Heart right ventricle (tissue), 16 donors: ENCODE measurements at regions not wholly inside any gene's neighbourhood (a gene's known extent, or its start where the extent isn't known, plus 50 kb on each side); places are given as distances from the start of the nearest gene placed in this dataset.

ENCODE experiments used
- ATAC-seq, 8 donors: fragments of 200-7000 bp; cut with Tn5 transposase; one replicate each; pipeline ENCODE4 v1.9.1; 2020; ENCODE audit warnings: mild to moderate bottlenecking in 8 of 8, moderate library complexity in 8 of 8, moderate number of reproducible peaks in 1 of 8
- DNase-seq, 2 donors: peaks; one replicate each; pipeline ENCODE4 v3.0.0-alpha.2; 2020
- H3K27ac ChIP-seq, 10 donors: fragments of 200-600 bp; sonication (generic) in 2 of 10; one replicate each; pipeline versions ENCODE4 v1.5.0 to v1.8.0; 2020 to 2022; ENCODE audit warnings: mild to moderate bottlenecking in 3 of 10
- H3K27me3 ChIP-seq, 7 donors: fragments of 200-600 bp; one replicate each; pipeline ENCODE4 v1.8.0; 2021 to 2022; ENCODE audit warnings: mild to moderate bottlenecking in 2 of 7
- H3K36me3 ChIP-seq, 9 donors: fragments of 200-600 bp; sonication (generic) in 1 of 9; one replicate each; pipeline versions ENCODE4 v1.5.0 to v1.8.0; 2020 to 2022; ENCODE audit warnings: mild to moderate bottlenecking in 2 of 9
- H3K4me1 ChIP-seq, 9 donors: fragments of 200-600 bp; sonication (generic) in 1 of 9; one replicate each; pipeline versions ENCODE4 v1.5.0 to v1.8.0; 2020 to 2022; ENCODE audit warnings: mild to moderate bottlenecking in 4 of 9
- H3K4me3 ChIP-seq, 10 donors: fragments of 200-600 bp; sonication (generic) in 2 of 10; one replicate each; pipeline versions ENCODE4 v1.5.0 to v1.8.0; 2020 to 2022; ENCODE audit warnings: mild to moderate bottlenecking in 7 of 10, moderate library complexity in 2 of 10
- H3K9me3 ChIP-seq, 11 donors: fragments of 200-600 bp in 10 of 11; sonication (generic) in 2 of 11; one replicate each; pipeline versions ENCODE4 v1.5.0 to v1.8.0; 2013 to 2022; ENCODE audit warnings: mild to moderate bottlenecking in 2 of 11, control low read depth in 1 of 11, moderate library complexity in 1 of 11
- WGBS, 2 donors: extraction: QIAGEN DNeasy Blood & Tissue Kit; methylation state at CpG; one replicate each; pipeline ENCODE4 v1.1.7; 2013; ENCODE audit warnings: inconsistent platforms in 1 of 2; 5-methylcytosine and 5-hydroxymethylcytosine counted together
- intact Hi-C, 10 donors: fragments of 100-400 bp; cut with DNase I; formaldehyde crosslinking; loops; one replicate each; pipeline versions ENCODE4 v1.11.1 to v1.14.2; 2022
- TF ChIP-seq, protein P1 (sequence below), 9 donors: fragments of 200-600 bp; sonication (generic) in 2 of 9; IDR thresholded peaks; one replicate each; pipeline versions ENCODE4 v1.5.0 to v1.8.0; 2021 to 2022; ENCODE audit warnings: antibody characterized with exemption in 9 of 9, mild to moderate bottlenecking in 5 of 9, moderate library complexity in 1 of 9
- donor health status: Arrhythmogenic right ventricular cardiomyopathy.
- donor health status: ischemic (EF 13 %, LVEDD 7.1; RV severe dilation, severe dysfunction).
- donor health status: healthy with polysubstance abuse.
- donor health status: DM: no; HTN: yes; CAD: no.
- donor health status: DM: no; HTN: no; CAD: no.
- donor health status: ischemic (EF 25% LVEDD 6.9; RV normal size, moderate dysfunction).
- donor health status: ischemic (EF 25% LVEDD 5.7; RV mildly dilated, moderate dysfunction).
- donor health status: healthy.
- donor health status: DM: yes; HTN: yes; CAD: no.
- donor health status: Ischemic cardiomyopathy.
- donor health status: ischemic (EF 35%, LVEDD 5.7; RV mildly dilated, moderate dysfunction).
- donor health status: nonischemic (EF 11% LVEDD 7.7; RV severe dilation, severe dysfunction).
- donor health status: DM: yes; HTN: yes; CAD: no.
- donor health status: PGD.
- donor health status: ischemic (EF 29% LVEDD 5.4; RV normal size, mild dysfunction).
- donor health status: nonischemic (EF 23%, LVEDD 6.1; RV moderate dilation, normal function).

DNA sequence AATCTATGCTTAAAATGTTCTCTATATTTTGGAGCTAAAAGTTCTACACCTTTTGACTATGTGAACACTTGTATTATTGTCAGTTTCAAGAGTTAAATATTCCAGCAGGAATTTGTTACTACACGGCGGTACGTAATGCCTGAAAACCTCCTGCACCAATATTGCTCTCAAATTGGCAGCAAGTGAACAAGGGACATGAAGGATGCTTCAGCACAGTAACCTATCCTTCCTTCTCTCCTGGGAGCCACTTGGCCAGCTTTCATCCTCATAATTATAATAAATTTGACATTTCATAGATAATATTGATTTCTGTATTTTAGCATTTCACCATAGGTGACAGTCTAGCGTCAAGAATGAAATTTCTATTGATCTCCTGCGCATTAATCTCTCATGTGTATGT, 197.6 kb downstream of the NR4A2 start:
- H3K4me3 ChIP-seq, result no peak overlapping the region
- H3K9me3 ChIP-seq, result peaks cover 0 to 2% (median 0%) of the 10 kb centered on the region in 11 donors
- no peaks in the 10 kb centered on the region for H3K27me3 ChIP-seq
- intact Hi-C loops, result no loop called here
- WGBS, 2 donors, result 87 to 91% methylated on average over 5 of the region's 5 CpGs
- H3K36me3 ChIP-seq, result no peaks in the 10 kb centered on the region
- TF ChIP-seq, protein P1, sequence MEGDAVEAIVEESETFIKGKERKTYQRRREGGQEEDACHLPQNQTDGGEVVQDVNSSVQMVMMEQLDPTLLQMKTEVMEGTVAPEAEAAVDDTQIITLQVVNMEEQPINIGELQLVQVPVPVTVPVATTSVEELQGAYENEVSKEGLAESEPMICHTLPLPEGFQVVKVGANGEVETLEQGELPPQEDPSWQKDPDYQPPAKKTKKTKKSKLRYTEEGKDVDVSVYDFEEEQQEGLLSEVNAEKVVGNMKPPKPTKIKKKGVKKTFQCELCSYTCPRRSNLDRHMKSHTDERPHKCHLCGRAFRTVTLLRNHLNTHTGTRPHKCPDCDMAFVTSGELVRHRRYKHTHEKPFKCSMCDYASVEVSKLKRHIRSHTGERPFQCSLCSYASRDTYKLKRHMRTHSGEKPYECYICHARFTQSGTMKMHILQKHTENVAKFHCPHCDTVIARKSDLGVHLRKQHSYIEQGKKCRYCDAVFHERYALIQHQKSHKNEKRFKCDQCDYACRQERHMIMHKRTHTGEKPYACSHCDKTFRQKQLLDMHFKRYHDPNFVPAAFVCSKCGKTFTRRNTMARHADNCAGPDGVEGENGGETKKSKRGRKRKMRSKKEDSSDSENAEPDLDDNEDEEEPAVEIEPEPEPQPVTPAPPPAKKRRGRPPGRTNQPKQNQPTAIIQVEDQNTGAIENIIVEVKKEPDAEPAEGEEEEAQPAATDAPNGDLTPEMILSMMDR (IDR thresholded peaks at IDR 0.05), result no peak
- ATAC-seq, result no peak
- DNase-seq, result no peak
- H3K4me1 ChIP-seq, result no peaks in the 10 kb centered on the region
- no peak overlapping the region for H3K27ac ChIP-seq

- intact Hi-C loops, result no loop called here
- H3K27me3 ChIP-seq, result peaks cover 0 to 3% (median 0%) of the 10 kb centered on the region in 7 donors
- ATAC-seq (no peak), DNase-seq (no peak)
- H3K4me1 ChIP-seq, result no peaks in the 10 kb centered on the region
- TF ChIP-seq, protein P1 (IDR thresholded peaks at IDR 0.05), result no peak
- H3K36me3 ChIP-seq, result no peaks in the 10 kb centered on the region
- 66 to 77% methylated on average over 1 of the region's 1 CpG for WGBS, 2 donors
- H3K4me3 ChIP-seq, result no peak overlapping the region
- H3K27ac ChIP-seq, result no peak overlapping the region
- no peaks in the 10 kb centered on the region for H3K9me3 ChIP-seq
These were observed 199.6 kb downstream of the NR4A2 start for GRCh38 chr2:156132941-156133340.

DNA sequence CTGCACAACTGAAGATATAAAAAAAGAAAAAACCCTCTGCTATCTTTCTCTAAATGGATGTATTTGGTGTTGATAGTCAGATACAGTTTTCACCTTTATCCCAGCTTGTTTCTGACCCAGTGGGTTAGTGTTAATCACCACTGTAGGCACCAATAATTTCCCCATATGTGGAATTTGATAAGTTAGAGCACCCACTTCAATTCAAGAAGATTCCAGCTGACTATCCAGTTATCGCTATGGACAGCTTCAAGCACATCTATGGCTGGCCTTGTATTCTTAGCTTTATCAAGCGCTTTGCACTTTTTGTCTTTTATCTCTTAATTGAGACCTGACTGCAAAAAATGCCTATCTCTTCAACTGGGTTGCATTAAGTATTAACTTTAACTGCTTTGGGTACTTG, 200.4 kb downstream of the NR4A2 start:
- Histone ChIP-seq H3K27me3 (peaks cover 0 to 3% (median 0%) of the 10 kb centered on the region in 7 donors), H3K36me3 (no peaks in the 10 kb centered on the region), H3K9me3 (peaks cover 0 to under 1% (median 0%) of the 10 kb centered on the region in 11 donors), H3K27ac (no peak overlapping the region), H3K4me1 (no peaks in the 10 kb centered on the region), H3K4me3 (no peak overlapping the region)
- DNase-seq, result no peak
- no peak for ATAC-seq
- TF ChIP-seq, protein P1 (IDR thresholded peaks at IDR 0.05), result no peak
- 82 to 86% methylated on average over 2 of the region's 2 CpGs for WGBS, 2 donors
- intact Hi-C loops, result no loop called here

- Histone ChIP-seq H3K4me1 (no peaks in the 10 kb centered on the region), H3K27me3 (peaks cover 0 to 3% (median 0%) of the 10 kb centered on the region in 7 donors), H3K9me3 (peaks cover 0 to 2% (median 0%) of the 10 kb centered on the region in 11 donors), H3K36me3 (no peaks in the 10 kb centered on the region), H3K27ac (no peak overlapping the region), H3K4me3 (no peak overlapping the region)
- intact Hi-C loops, result no loop called here
- ATAC-seq (no peak), DNase-seq (no peak)
- TF ChIP-seq, protein P1 (IDR thresholded peaks at IDR 0.05), result peak in 1 of 9 donors; percentile 10
- 54 to 57% methylated on average over 2 of the region's 2 CpGs for WGBS, 2 donors
These were observed 203.3 kb downstream of the NR4A2 start for GRCh38 chr2:156129227-156129626.
